ENCODE measurements at regions not wholly inside any gene's neighbourhood (a gene's known extent, or its start where the extent isn't known, plus 50 kb on each side); places are given as distances from the start of the nearest gene placed in this dataset.

GRCh38 chr5:175596761-175597189 lies 61.1 kb upstream of the HRH2 start:
- no peaks in the 10 kb centered on the region for H3K36me3 ChIP-seq
- no peak for TF ChIP-seq CTCF (IDR thresholded peaks at IDR 0.05)
- TF ChIP-seq POLR2A (IDR thresholded peaks at IDR 0.05), result no peak
- ATAC-seq (no peak), DNase-seq (no peak)
- 50% methylated on average over 6 of the region's 9 CpGs for WGBS (ENCODE audit: insufficient coverage, low coverage, low lambda C conversion rate, missing lambda C conversion rate)
- H3K4me3 ChIP-seq, result no peak overlapping the region
- no peak overlapping the region for H3K27ac ChIP-seq
- intact Hi-C loops (cut with DNase I), result no loop called here
- H3K27me3 ChIP-seq, result no peaks in the 10 kb centered on the region
- H3K4me1 ChIP-seq, result no peaks in the 10 kb centered on the region
- no peaks in the 10 kb centered on the region for H3K9me3 ChIP-seq

GRCh38 chr5:175597718-175598117 lies 60.2 kb upstream of the HRH2 start:
- no peaks in the 10 kb centered on the region for H3K4me1 ChIP-seq
- no peak overlapping the region for H3K27ac ChIP-seq
- no peaks in the 10 kb centered on the region for H3K27me3 ChIP-seq
- ATAC-seq (no peak), DNase-seq (no peak)
- H3K36me3 ChIP-seq, result no peaks in the 10 kb centered on the region
- H3K9me3 ChIP-seq, result no peaks in the 10 kb centered on the region
- no peak for TF ChIP-seq CTCF (IDR thresholded peaks at IDR 0.05)
- no peak for TF ChIP-seq POLR2A (IDR thresholded peaks at IDR 0.05)
- H3K4me3 ChIP-seq, result no peak overlapping the region
- intact Hi-C loops (cut with DNase I), result no loop called here
- 26% methylated on average over 5 of the region's 7 CpGs for WGBS (ENCODE audit: insufficient coverage, low coverage, low lambda C conversion rate, missing lambda C conversion rate)

GRCh38 chr5:175598774-175599173 lies 59.1 kb upstream of the HRH2 start:
- DNase-seq (no peak), ATAC-seq (no peak)
- no peaks in the 10 kb centered on the region for H3K27me3 ChIP-seq
- H3K9me3 ChIP-seq, result no peaks in the 10 kb centered on the region
- H3K4me3 ChIP-seq, result no peak overlapping the region
- no peaks in the 10 kb centered on the region for H3K36me3 ChIP-seq
- no peaks in the 10 kb centered on the region for H3K4me1 ChIP-seq
- 52% methylated on average over 7 of the region's 7 CpGs for WGBS (ENCODE audit: insufficient coverage, low coverage, low lambda C conversion rate, missing lambda C conversion rate)
- H3K27ac ChIP-seq, result no peak overlapping the region
- TF ChIP-seq POLR2A (IDR thresholded peaks at IDR 0.05), result no peak
- no peak for TF ChIP-seq CTCF (IDR thresholded peaks at IDR 0.05)
- intact Hi-C loops (cut with DNase I), result no loop called here

GRCh38 chr5:175599210-175599609 lies 58.7 kb upstream of the HRH2 start:
- 42% methylated on average over 7 of the region's 7 CpGs for WGBS (ENCODE audit: insufficient coverage, low coverage, low lambda C conversion rate, missing lambda C conversion rate)
- intact Hi-C loops (cut with DNase I), result no loop called here

More at GRCh38 chr5:175599210-175599609, 58.7 kb upstream of the HRH2 start:
- TF ChIP-seq CTCF (IDR thresholded peaks at IDR 0.05), result no peak
- no peak for TF ChIP-seq POLR2A (IDR thresholded peaks at IDR 0.05)
- ATAC-seq (no peak), DNase-seq (no peak)
- Histone ChIP-seq H3K4me3 (no peak overlapping the region), H3K27ac (no peak overlapping the region), H3K27me3 (no peaks in the 10 kb centered on the region), H3K9me3 (no peaks in the 10 kb centered on the region), H3K36me3 (no peaks in the 10 kb centered on the region), H3K4me1 (no peaks in the 10 kb centered on the region)

Measured in right lobe of liver (tissue), 6 donors.